ENCODE measurements at regions not wholly inside any gene's neighbourhood (a gene's known extent, or its start where the extent isn't known, plus 50 kb on each side); places are given as distances from the start of the nearest gene placed in this dataset.

DNA sequence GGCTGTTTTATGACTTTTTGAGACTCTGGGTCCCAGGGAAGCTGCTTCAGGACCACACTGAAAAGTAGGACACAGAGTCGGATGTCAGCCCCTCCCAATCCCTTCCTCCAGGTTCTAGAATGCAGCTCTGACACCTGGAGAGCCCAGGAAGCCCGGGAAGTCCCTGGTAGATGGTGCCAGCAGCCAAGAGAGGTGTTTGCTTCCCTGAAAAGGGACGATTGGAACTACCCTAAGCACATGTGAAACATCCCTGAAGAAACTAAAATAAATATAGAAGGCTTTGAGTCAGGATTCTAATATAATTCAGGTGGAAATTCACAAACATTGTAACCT lies 163.2 kb upstream of the CYRIA start:
- TF ChIP-seq CTCF (IDR thresholded peaks at IDR 0.05) (no peak), POLR2A (IDR thresholded peaks at IDR 0.05) (no peak), POLR2AphosphoS5 (IDR thresholded peaks at IDR 0.05; ENCODE audit: insufficient read depth in 1 of 2, low read depth in 1 of 2) (no peak)
